SKM-1 treated with dmso at 0.1 percent for 144 hours (cell line): ENCODE measurements at regions not wholly inside any gene's neighbourhood (a gene's known extent, or its start where the extent isn't known, plus 50 kb on each side); places are given as distances from the start of the nearest gene placed in this dataset.
"Not testable (repeated sequence)": the region's sequence is repeated elsewhere in the genome, so short reads cannot be mapped to it uniquely, and the experiment has no call there.

Experiments used
- DNase-seq: peaks from one replicate; lab custom pipeline; 2025; ENCODE audit not compliant: unreplicated experiment; lab: John Stamatoyannopoulos, UW

- DNase-seq = no peak
Observed at GRCh38 chr9:99474186-99474585, 252.1 kb downstream of the SEC61B start.

DNA sequence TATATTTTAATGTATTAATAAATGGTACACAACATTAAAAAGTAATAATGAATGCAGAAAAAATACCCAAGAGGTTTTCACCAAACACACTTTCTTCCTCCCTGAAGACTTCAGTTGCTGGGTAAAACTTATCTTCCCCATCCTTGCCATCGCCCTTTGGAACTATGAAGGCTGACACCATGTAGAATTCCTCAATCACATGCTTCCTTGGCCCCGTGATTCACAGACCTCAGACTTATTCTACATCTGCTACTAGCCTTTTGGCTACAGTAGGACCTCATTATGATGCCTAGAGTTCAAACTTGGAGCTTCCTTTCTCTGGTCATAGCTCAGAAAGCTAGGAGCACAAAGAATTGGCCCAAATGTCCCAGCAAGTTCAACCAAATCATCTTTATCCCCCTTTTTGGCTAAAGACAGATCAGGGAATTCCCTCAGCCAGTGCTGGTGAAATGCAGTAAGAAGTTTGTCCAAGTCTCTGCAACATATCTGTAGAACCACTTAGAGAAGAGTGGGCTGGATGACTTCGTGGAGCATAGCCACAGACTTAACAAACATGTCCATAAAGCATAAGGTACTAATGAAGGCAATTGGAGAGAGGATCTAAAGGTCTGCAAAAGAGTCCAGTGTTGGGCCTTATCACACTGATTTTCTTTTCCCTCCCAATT lies 253.5 kb downstream of the SEC61B start:
- DNase-seq = no peak

- no peak for DNase-seq
Observed at GRCh38 chr9:99478469-99479027, 256.5 kb downstream of the SEC61B start.

- DNase-seq = no peak
Observed at GRCh38 chr9:99479929-99480328, 257.8 kb downstream of the SEC61B start.

- DNase-seq = no peak
Observed at GRCh38 chr9:99485459-99485858, 263.4 kb downstream of the SEC61B start.

DNA sequence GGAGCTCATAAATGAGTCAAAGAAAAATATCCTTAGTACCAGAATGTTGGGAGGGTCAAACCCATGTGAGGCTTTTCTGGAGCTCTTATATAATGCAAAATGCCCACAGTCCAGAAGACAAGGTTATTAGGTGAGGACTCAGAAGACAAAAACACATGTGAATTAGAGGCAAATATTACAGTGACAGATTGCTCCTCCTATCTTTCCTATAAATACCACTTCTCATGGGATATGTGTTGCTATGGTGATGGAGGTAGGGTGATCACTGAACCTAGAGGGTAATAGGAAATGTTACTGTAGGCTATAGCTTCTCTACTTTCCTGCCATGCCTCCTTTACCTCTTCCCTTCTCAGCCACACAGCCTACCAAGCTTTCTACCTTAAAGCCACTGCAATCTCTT lies 264.6 kb downstream of the SEC61B start:
- DNase-seq = no peak

- no peak for DNase-seq
Observed at GRCh38 chr9:99488131-99489059, 266.3 kb downstream of the SEC61B start.

- no peak for DNase-seq
Observed at GRCh38 chr9:99489060-99489413, 267.0 kb downstream of the SEC61B start.

DNA sequence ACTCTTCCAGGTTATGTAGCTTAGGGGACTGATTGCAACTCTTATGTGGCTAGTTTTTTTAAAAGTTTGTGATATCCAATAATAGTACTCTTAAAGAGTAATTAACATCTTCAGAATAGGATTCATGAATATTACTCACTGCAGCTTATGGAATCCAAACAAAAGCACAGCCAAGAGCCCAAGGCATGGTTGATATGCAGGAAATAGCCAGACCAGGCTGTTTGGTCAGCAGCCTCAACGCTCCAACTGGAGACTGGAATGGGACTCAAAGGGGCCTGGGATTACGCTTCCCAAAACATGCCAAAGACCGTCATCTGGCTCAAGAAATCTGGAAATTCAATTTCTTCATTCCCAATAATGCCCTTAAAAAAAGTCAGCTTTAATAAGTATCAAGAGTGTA lies 268.6 kb downstream of the SEC61B start:
- DNase-seq = no peak

- no peak for DNase-seq
Observed at GRCh38 chr9:99491408-99492158, 269.5 kb downstream of the SEC61B start.

DNA sequence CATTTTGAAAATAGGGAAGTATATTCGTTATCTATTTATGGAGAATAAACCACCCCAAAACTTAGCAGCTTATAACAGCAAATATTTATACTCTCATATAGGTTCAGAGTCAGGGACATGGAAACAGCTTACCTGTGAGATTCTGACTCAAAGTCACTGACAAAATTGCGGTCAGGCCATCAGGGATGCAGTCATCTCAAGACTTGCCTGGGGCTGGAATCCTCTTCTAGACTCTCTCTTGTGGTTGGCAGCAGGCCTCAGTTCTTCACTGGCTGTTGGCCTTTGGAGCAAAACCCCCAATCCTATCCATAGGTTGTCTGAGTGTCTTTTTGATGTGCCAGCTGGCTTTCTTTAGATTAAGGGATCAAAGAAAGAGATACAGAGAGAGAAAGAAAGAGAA lies 275.6 kb downstream of the SEC61B start:
- no peak for DNase-seq

GRCh38 chr9:99498979-99499378 lies 276.9 kb downstream of the SEC61B start:
- not testable (repeated sequence) for DNase-seq

DNA sequence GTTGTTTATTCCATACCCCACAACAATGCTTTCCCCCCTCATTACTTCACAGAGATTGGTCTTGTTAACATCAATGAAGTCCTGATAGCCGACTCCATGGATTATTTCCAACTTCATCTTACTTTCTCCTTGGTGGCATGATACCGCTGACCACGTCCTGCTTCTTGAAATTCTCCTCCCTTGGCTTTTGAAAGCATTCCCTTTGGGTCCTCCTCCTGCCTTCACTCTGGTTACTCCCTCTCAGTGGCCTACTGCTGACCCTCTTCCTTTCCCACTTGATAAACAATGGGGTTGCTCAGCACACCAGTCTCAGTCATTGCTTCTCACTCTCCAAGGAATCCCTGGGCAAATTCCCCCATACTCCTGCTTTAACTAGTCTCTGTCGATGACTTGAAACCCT lies 283.9 kb downstream of the SEC61B start:
- DNase-seq = no peak

DNA sequence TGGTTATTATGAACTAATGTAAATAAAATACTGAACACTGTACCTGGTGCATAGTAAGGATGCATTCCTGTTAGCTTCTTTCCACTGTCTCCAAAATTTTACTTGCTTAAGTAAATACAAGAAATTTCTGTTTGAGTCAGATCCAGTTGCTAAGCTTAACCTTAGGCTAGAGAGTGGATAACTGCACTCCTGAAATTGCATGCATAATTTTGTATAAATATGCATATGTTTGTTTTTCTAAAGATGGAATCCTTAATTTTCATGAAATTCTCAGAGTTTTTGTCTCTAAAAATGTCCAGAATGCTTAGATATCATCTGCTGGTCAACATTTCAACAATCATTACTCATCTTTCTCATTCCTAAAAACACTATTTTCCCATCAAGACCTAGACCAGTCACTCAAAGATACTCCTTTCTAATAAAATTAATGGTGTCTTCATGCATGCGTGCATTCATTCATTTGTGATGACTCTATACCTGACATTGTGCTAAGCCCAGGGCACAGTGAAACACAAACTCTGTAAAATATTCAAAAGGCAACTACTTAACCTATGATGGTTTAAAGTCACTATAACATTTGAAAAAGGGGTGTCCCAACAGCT lies 284.8 kb downstream of the SEC61B start:
- no peak for DNase-seq

GRCh38 chr9:99509065-99509745 lies 287.1 kb downstream of the SEC61B start:
- no peak for DNase-seq

GRCh38 chr9:99509900-99510535 lies 287.9 kb downstream of the SEC61B start:
- no peak for DNase-seq

GRCh38 chr9:99511723-99512122 lies 289.6 kb downstream of the SEC61B start:
- no peak for DNase-seq

DNA sequence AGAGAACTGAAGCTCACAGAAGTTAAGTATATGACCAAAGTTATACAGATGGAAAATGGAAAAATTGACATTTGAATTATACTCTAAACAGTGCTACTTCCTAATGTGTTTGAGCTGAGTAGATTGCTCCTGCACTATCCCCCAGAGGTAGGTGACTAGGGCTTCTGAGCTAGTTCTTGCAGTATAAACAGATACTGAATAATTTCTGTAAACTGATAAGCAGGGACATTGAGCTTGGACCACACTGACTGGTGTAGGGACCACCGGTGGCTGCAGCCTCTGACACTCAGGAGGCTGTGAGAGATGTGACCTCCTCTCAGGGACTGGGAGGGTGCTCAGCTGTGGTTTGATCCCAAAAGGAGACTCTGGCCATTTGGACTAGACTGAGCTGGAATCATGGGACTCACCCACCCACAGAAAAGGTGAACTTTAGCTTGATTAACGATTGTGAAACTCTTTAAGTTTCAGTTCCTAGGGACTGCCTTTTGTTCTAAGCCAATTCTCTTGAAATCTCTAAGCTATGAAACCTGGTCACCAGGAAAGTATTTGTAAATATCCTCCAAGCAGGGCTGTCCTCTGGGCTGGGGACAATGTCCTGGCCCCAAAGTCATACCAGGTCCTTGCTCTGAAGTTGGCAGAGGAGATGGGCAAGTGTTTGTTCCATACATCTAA lies 291.5 kb downstream of the SEC61B start:
- DNase-seq = no peak

- DNase-seq = no peak
Observed at GRCh38 chr9:99515093-99515492, 293.0 kb downstream of the SEC61B start.
